CD4-positive, alpha-beta T cell treated with Interleukin-2 at 100 ng/mL for 4 hours (primary cell): ENCODE measurements at regions not wholly inside any gene's neighbourhood (a gene's known extent, or its start where the extent isn't known, plus 50 kb on each side); places are given as distances from the start of the nearest gene placed in this dataset.

Experiments
- DNase-seq: peaks from one replicate; pipeline ENCODE4 v3.0.0-alpha.2; 2020; ENCODE audit warnings: low spot score

DNA sequence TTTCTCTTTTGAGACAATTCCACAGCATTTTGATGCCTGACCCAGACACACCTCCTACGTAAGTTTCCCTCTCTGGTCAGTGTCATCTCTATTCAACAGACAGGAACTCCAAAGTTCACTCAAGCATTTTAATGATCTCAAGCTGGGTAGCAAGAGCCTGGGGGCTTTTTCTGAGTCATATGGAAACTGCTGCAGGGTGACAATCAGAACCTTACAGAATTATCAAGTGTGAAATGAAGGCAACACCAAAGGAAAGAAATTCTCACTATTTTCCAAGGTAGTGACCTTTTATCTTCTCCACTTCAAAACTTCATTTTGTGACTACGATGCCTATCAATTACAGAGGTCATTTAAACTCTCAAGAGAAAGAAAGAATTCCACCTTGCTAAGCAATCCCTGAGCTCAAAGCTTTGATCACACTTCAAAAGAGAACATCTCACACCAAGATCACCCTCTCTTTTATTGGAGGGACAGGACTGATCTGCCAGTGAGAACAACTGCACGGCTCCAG is 229.0 kb upstream of the ZC3H12C start:
- no peak for DNase-seq

DNA sequence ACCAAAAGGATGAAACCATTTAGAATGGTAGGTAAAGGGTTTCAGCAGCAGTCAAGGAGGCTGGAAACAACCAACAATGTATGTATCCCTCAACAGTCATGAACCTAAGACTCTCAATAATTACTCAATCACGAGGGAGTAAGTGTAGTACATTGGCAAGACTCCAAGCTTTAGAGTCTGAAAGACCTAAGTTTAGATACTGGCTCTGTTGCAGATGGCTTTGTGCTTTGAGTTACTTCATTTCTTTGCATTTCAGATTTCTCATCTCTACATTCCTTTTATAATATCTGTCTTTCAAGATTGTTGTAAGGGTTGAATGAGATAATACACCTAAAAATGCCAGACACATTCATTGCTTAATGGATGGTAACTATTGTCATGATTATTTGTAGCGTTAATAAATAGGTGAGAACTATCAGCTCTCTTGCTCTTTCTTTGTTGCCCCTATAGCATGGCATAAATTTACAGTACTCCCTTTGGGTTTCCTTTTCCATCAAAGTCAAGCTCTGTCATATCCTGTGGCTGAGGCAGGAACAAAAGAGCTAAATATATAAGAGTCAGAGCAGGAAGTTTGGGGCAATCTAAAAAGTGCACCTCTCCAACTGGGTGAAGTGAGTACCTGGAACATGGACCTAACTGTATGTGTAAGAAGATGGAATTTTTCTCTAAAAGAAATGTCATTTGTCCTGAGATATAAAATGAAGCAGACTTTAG is 228.2 kb upstream of the ZC3H12C start:
- no peak for DNase-seq

- DNase-seq, result no peak
Measured at GRCh38 chr11:109865548-109866186, 227.5 kb upstream of the ZC3H12C start.

DNA sequence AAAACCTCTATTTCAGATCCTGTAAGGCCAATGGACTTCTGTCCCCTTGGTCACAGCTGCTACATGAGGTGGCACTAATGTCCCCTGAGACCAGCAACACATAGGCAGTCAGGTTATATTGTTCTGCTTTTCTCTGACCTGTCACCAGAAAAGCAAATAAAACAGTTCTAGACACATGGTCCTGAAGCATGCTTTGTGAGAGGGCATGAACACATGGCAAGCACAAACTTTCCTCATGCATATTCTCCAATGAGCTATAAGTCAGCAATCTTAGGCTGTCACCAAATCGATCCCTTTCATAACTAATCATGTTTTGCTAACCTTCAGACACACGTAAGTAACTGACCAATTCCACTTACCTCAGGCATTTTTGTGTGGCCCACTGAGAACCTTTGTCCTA is 225.4 kb upstream of the ZC3H12C start:
- DNase-seq, result no peak

- no peak for DNase-seq
Measured at GRCh38 chr11:109869536-109869935, 223.7 kb upstream of the ZC3H12C start.

GRCh38 chr11:109870297-109870696 is 222.9 kb upstream of the ZC3H12C start:
- DNase-seq, result no peak

DNA sequence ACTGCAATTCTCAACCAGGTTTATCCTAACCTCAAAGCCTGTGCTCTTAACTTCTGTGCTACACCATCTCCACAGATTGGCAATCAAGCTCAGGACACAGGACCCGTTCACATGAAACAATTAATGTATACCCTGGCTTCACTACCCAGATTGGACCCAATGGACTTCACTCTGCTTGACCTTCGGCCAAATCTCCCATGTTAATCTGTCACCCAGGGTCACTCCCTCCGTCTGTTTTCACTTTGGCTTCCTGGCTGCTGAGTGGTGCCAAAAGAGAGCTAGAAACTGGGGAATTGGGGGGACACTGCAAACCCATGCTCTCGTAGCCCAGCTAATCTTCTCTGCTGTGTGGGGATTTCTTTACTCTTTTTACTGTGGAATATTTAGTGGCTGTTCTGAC is 216.1 kb upstream of the ZC3H12C start:
- no peak for DNase-seq

- DNase-seq, result no peak
Measured at GRCh38 chr11:109884501-109884900, 208.7 kb upstream of the ZC3H12C start.

DNA sequence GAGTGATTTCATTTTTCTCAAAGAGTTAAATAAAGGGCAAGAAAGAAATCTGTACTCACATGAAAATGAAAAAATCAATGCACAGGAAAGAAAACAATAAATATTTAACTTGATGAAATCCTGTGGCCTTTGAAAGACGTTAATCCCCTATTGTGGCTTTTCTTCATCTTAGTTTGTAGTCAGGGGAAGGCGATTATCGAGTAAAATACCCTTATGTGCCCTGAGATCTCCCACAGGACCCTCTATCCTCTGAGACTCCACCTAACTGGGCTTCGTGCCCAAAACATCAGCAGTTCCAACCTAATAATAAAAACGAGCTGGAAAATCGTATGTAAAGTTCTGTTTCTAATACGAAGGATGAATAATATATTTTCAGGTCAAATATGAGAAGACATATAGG is 208.2 kb upstream of the ZC3H12C start:
- no peak for DNase-seq

DNA sequence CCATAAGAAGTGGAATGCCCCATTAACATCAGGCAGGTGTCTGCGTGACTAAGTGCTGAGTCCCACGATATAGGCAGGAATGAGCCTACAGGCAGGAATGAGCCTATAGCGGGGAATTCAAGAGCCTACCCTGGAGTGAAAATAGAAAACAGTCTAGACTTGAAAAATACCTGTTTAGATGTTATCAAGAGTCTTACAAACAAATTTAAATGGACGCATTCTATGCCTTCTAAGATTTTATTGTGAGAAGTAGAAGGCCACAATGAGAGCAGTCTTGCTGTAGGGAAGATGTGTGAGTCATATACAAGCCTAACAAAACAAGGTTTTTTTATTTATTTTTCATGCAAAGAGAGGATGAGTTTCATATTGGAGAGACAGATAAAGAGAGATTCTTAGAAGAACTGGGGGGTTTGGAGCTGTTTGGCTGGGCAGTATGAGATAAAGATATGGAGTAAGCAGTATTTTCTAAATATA is 200.8 kb upstream of the ZC3H12C start:
- DNase-seq, result no peak

DNA sequence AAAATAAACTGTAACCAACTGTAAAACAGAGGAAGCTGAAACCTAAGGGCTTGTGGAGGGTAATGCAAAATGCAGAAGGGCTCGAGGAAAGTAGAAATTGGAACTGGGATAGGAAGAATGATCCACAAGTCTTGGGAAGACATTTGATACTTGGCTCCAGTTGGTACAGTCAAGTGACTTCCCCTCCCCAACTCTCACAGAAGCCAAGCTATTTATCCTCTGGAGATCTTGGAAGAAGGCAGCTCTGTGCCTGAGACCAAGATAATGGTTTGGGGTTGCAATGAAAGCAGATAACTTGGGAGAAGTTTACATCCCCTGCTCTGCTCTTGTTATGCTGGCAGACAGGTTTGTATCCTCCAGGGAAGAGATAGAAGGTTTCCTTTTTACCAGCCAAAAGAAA is 198.9 kb upstream of the ZC3H12C start:
- no peak for DNase-seq

DNA sequence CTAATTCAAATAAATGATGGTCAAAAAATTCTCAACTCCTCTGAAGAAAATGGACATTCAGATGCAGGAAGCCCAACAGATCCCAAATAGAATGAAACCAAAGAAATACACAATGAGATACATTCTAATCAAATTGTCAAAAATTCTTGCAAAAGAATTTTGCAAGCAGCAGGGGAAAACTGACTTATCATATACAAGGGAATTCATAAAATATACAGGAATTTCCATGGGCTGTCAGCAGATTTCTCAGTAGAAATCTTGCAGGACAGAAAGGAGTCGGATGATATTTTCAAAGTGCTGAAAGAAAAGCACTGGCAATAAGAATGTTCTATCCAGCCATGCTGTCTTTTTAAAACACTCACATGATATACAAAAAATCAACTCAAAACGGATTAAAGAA is 194.6 kb upstream of the ZC3H12C start:
- no peak for DNase-seq

- no peak for DNase-seq
Measured at GRCh38 chr11:109902764-109903433, 190.3 kb upstream of the ZC3H12C start.

DNA sequence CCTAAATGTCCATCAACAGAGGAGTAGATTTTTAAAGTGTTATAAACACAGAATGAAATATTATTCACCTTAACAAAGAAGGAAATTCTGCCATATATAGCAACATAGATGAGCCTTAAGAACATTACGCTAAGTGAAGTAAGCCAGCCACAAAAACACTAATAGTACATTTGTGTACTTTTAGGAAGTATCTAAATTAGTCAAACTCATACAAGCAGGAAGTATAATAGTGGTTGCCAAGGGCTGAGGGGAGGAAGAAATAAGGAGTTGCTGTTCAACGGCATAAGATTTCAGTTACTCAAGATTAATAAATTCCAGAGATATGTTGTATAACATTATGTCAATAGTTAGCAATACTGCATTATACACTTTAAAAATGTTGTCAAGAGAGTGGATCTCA is 181.7 kb upstream of the ZC3H12C start:
- DNase-seq, result no peak

GRCh38 chr11:109914038-109914437 is 179.2 kb upstream of the ZC3H12C start:
- no peak for DNase-seq

GRCh38 chr11:109914809-109915653 is 178.2 kb upstream of the ZC3H12C start:
- no peak for DNase-seq

DNA sequence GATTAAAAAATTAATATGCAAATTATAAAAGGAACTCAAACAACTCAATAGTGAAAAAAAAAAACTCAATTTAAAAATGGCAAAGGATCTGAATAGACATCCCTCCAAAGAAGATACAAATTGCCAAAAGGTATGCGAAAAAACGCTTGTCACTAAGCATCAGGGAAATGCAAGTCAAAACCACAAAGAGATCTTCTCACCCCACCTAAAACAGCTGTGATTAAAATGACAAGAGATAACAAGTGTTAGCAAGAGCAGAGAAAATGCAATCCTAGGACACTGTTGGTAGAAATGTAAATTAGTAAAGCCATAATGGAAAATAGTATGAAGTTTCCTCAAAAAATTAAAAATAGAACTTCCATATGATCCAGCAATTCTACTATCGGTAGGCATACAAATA is 166.3 kb upstream of the ZC3H12C start:
- no peak for DNase-seq

- DNase-seq, result no peak
Measured at GRCh38 chr11:109929308-109929707, 163.9 kb upstream of the ZC3H12C start.

- no peak for DNase-seq
Measured at GRCh38 chr11:109933126-109933525, 160.1 kb upstream of the ZC3H12C start.

- DNase-seq, result no peak
Measured at GRCh38 chr11:109934151-109934550, 159.0 kb upstream of the ZC3H12C start.

GRCh38 chr11:109936661-109937180 is 156.5 kb upstream of the ZC3H12C start:
- no peak for DNase-seq

DNA sequence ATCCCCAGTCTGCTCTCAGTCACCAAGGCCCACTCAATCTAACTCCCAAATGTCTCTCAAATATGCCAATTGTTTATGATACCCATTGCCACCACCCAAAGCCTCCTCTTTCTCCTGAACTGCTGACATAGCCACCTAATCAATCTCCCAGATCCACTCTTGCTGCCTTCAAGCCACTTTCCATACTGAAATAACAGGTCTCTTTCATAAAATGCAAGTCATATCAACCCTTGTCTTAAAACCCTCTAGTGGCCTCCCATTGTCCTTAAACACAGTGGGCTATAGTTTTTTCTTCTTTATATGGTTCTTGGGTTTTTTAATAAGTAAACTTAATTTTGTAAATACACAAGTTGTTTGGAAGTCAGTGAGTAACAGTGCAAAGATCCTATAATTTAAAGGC is 155.2 kb upstream of the ZC3H12C start:
- DNase-seq, result no peak
